ENCODE measurements at regions not wholly inside any gene's neighbourhood (a gene's known extent, or its start where the extent isn't known, plus 50 kb on each side); places are given as distances from the start of the nearest gene placed in this dataset.

DNA sequence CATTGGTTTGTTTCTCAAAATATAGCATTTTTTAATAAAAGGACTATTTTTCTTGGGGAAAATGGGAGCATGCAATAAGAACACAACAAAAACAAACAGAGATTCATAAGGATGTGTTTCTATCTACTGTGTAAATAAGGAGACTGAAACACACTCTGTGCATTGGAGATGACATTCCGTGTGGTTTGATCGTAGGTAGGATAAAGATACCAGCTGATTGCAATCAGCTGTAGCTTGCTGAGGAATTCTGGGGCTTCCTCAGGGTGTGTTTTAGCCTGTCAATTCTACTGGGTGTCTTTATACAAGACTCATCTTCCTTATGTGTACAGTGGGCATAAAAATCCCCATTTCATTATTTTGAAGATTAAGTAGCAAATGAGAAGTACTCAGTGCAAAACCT, 591.6 kb downstream of the DSC3 start:
- TF ChIP-seq TCF4 (CRISPR knock-in tag; IDR thresholded peaks at IDR 0.05; ENCODE audit: borderline replicate concordance) (no peak), ZFP3 (CRISPR knock-in tag; IDR thresholded peaks at IDR 0.05) (no peak), ZFP30 (CRISPR knock-in tag; IDR thresholded peaks at IDR 0.05) (no peak), CSDC2 (CRISPR knock-in tag; IDR thresholded peaks at IDR 0.05) (no peak), ARNTL (CRISPR knock-in tag; IDR thresholded peaks at IDR 0.05; ENCODE audit: borderline replicate concordance, low read depth) (no peak), PATZ1 (CRISPR knock-in tag; IDR thresholded peaks at IDR 0.05; ENCODE audit: borderline replicate concordance) (no peak), ZNF70 (CRISPR knock-in tag; IDR thresholded peaks at IDR 0.05) (no peak)
- TF ChIP-seq, protein P1, sequence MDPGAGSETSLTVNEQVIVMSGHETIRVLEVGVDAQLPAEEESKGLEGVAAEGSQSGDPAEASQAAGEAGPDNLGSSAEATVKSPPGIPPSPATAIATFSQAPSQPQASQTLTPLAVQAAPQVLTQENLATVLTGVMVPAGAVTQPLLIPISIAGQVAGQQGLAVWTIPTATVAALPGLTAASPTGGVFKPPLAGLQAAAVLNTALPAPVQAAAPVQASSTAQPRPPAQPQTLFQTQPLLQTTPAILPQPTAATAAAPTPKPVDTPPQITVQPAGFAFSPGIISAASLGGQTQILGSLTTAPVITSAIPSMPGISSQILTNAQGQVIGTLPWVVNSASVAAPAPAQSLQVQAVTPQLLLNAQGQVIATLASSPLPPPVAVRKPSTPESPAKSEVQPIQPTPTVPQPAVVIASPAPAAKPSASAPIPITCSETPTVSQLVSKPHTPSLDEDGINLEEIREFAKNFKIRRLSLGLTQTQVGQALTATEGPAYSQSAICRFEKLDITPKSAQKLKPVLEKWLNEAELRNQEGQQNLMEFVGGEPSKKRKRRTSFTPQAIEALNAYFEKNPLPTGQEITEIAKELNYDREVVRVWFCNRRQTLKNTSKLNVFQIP (CRISPR knock-in tag; IDR thresholded peaks at IDR 0.05; ENCODE audit: borderline replicate concordance, low read depth): no peak

Measured in SK-N-SH treated with all-trans-retinoic acid at 6 μM for 48 hours (cell line).